CD4-positive, alpha-beta T cell treated with Interleukin-4 for 4 hours (primary cell): ENCODE measurements at regions not wholly inside any gene's neighbourhood (a gene's known extent, or its start where the extent isn't known, plus 50 kb on each side); places are given as distances from the start of the nearest gene placed in this dataset.

Source experiments
- DNase-seq: peaks from one replicate; pipeline ENCODE4 v3.0.0-alpha.2; 2020

GRCh38 chr7:116148108-116148507 is 62.2 kb upstream of the TES start:
- DNase-seq, result no peak

GRCh38 chr7:116148626-116149025 is 61.7 kb upstream of the TES start:
- DNase-seq, result no peak

- no peak for DNase-seq
These were observed 59.8 kb upstream of the TES start for GRCh38 chr7:116150588-116150987.

GRCh38 chr7:116152276-116152675 is 58.1 kb upstream of the TES start:
- no peak for DNase-seq

- no peak for DNase-seq
These were observed 57.3 kb upstream of the TES start for GRCh38 chr7:116153050-116153449.

- no peak for DNase-seq
These were observed 50.6 kb upstream of the TES start for GRCh38 chr7:116159711-116160110.
